PC-9 (cell line): ENCODE measurements at regions not wholly inside any gene's neighbourhood (a gene's known extent, or its start where the extent isn't known, plus 50 kb on each side); places are given as distances from the start of the nearest gene placed in this dataset.

Experiments
- BruUV-seq: library from RNA; stranded (reverse); fragments of 400-500 nt; replicated peaks from 2 replicates; lab custom pipeline; 2021; lab: Mats Ljungman, UMichigan
- CTCF ChIA-PET: fragments of 300-600 bp; sonication (Branson Sonifier 250); formaldehyde crosslinking; loops from one replicate; lab custom pipeline; 2022; ENCODE audit warnings: antibody characterized with exemption; lab: Charles Lee
- POLR2A ChIA-PET: fragments of 300-600 bp; sonication (Branson Sonifier 250); formaldehyde crosslinking; loops from one replicate; lab custom pipeline; 2022; ENCODE audit warnings: antibody characterized with exemption; ENCODE audit not compliant: unreplicated experiment; lab: Charles Lee
- DNase-seq, 2 experiments: peaks; one replicate each; pipeline versions ENCODE4 v3.0.0 to v3.0.0-alpha.2; 2015 to 2022; ENCODE audit warnings: mixed read lengths in 1 of 2
- H2AFZ ChIP-seq: fragments of 200-600 bp; sonication (generic); 2 replicates; pipeline ENCODE4 v1.8.1; 2017; ENCODE audit warnings: antibody characterized with exemption
- H3F3A ChIP-seq: fragments of 200-600 bp; sonication (generic); 2 replicates; pipeline ENCODE4 v1.8.1; 2017; ENCODE audit warnings: antibody characterized with exemption, mild to moderate bottlenecking, low read depth; ENCODE audit not compliant: insufficient read depth
- H3K27ac ChIP-seq: fragments of 200-600 bp; sonication (generic); 2 replicates; pipeline ENCODE4 v1.6.1; 2016; ENCODE audit warnings: mixed run types
- H3K27me3 ChIP-seq: fragments of 200-600 bp; sonication (generic); 2 replicates; pipeline ENCODE4 v1.6.1; 2016; ENCODE audit warnings: low read depth, mixed run types; ENCODE audit not compliant: insufficient read depth
- H3K36me3 ChIP-seq: fragments of 200-600 bp; sonication (generic); 2 replicates; pipeline ENCODE4 v1.6.1; 2016; ENCODE audit warnings: low read depth, mixed run types
- H3K4me1 ChIP-seq: fragments of 200-600 bp; sonication (generic); replicated peaks from 2 replicates; pipeline ENCODE4 v1.6.1; 2016; ENCODE audit warnings: mixed run types; ENCODE audit not compliant: insufficient read depth
- H3K4me2 ChIP-seq: fragments of 200-600 bp; sonication (generic); 2 replicates; pipeline ENCODE4 v1.6.1; 2017; ENCODE audit warnings: mixed run types
- H3K4me3 ChIP-seq: fragments of 200-600 bp; sonication (generic); 2 replicates; pipeline ENCODE4 v1.6.1; 2016; ENCODE audit warnings: mixed run types
- H3K79me2 ChIP-seq: fragments of 200-600 bp; sonication (generic); 2 replicates; pipeline ENCODE4 v1.6.1; 2017; ENCODE audit warnings: low read depth, mixed run types
- H3K9me2 ChIP-seq: fragments of 200-600 bp; sonication (generic); 2 replicates; pipeline ENCODE4 v1.8.1; 2017; ENCODE audit warnings: mild to moderate bottlenecking; ENCODE audit not compliant: insufficient read depth
- H3K9me3 ChIP-seq: fragments of 200-600 bp; sonication (generic); 2 replicates; pipeline ENCODE4 v1.8.1; 2016; ENCODE audit warnings: low read depth; ENCODE audit not compliant: insufficient read depth
- H4K20me1 ChIP-seq: fragments of 200-600 bp; sonication (generic); 2 replicates; pipeline ENCODE4 v1.8.1; 2017; ENCODE audit not compliant: insufficient read depth
- CTCF ChIP-seq: fragments of 200-600 bp; sonication (generic); conservative IDR thresholded peaks from 2 replicates; pipeline ENCODE4 v1.6.1; 2017; ENCODE audit warnings: mixed run types, antibody characterized with exemption, mild to moderate bottlenecking, moderate library complexity
- EZH2 ChIP-seq: fragments of 200-600 bp; sonication (generic); IDR thresholded peaks from 2 replicates; pipeline ENCODE4 v1.8.0; 2017; ENCODE audit warnings: antibody characterized with exemption, low read depth
- intact Hi-C: fragments of 100-400 bp; cut with micrococcal nuclease; formaldehyde crosslinking; loops from one replicate; pipeline ENCODE4 v1.10.0; 2022; ENCODE audit not compliant: unreplicated experiment

DNA sequence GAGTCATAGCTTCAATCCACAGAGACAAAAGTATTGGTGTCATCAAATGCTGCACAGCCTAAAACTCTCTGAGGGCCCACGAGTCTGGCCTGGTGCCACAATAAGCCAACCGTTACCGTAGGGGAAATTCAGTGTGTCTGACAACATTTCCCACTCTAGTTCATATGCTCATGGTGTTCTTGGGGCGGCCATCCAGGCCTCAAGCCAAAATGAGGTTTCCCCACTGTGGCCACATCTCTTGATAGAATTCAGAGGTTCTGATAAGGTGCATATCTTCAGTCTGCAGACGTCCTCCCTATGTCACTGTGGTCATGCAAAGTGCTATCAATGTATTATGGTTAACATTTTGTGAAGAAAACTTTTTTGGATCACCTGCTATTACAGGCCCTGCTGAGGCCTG lies 627.7 kb downstream of the QKI start:
- H3K4me2 ChIP-seq: no peak overlapping the region
- POLR2A ChIA-PET: no interaction called here
- H3K9me3 ChIP-seq: no peaks in the 10 kb centered on the region
- no peak for TF ChIP-seq EZH2
- BruUV-seq: no TSS peak
- no peaks in the 10 kb centered on the region for H3K27me3 ChIP-seq
- no peaks in the 10 kb centered on the region for H3K79me2 ChIP-seq
- H3F3A ChIP-seq: no peaks in the 10 kb centered on the region
- no peak overlapping the region for H3K27ac ChIP-seq
- intact Hi-C loops: no loop called here
- no peak for DNase-seq
- no peak overlapping the region for H2AFZ ChIP-seq
- no peaks in the 10 kb centered on the region for H3K36me3 ChIP-seq
- H3K9me2 ChIP-seq: no peaks in the 10 kb centered on the region
- no peaks in the 10 kb centered on the region for H3K4me1 ChIP-seq
- CTCF ChIA-PET: no interaction called here
- no peak overlapping the region for H3K4me3 ChIP-seq
- H4K20me1 ChIP-seq: no peaks in the 10 kb centered on the region

DNA sequence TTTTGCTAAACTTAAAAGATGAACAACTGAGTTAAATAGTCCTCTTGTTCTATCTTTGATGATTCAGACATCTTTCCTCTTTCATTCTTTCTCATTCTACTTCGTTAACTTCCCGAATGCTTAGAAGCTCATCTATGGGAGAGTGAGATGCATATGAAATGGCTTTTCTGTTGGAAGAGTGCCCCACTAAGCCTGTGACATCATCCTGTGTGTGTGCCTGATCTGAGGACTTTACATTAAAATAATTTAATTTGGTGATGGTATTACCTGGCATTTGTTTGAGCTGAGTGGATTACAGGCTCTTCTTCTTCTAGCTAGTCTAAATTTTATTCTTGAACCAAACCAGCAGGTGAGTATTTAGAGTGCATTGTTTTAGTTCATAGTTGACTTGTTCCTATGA lies 626.5 kb downstream of the QKI start:
- Histone ChIP-seq H3K4me1 (no peaks in the 10 kb centered on the region), H3F3A (no peaks in the 10 kb centered on the region), H3K27ac (no peak overlapping the region), H4K20me1 (no peaks in the 10 kb centered on the region), H3K4me3 (no peak overlapping the region), H3K4me2 (no peak overlapping the region), H3K27me3 (no peaks in the 10 kb centered on the region), H3K9me3 (no peaks in the 10 kb centered on the region), H3K36me3 (no peaks in the 10 kb centered on the region), H3K79me2 (no peaks in the 10 kb centered on the region), H2AFZ (no peak overlapping the region), H3K9me2 (no peaks in the 10 kb centered on the region)
- no peak for DNase-seq
- CTCF ChIA-PET: no interaction called here
- no TSS peak for BruUV-seq
- no peak for TF ChIP-seq CTCF
- no peak for TF ChIP-seq EZH2
- intact Hi-C loops: no loop called here
- POLR2A ChIA-PET: no interaction called here

DNA sequence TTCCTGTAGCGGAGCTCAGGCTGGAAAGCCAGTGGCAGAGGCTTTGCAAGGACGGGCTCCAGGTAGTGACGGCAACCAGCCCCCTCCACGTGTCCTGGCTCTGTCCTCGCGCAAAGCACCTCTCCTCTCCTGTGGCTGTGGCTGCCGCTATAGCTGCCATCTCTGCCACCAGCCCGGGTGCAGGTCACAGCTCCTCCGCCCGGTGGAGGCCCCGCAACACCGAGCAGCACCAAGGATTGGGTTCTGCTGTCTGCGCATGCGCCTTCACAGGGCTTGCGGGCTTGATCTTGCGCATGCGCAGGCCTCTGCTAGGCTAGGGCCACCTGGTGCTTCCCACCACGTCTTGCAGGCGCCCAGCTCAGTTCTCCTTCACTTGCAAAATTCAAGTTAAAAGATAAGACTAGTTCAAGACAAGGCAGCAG lies 625.4 kb downstream of the QKI start:
- Histone ChIP-seq H2AFZ (no peak overlapping the region), H3K36me3 (no peaks in the 10 kb centered on the region), H3K9me2 (no peaks in the 10 kb centered on the region), H3K4me3 (no peak overlapping the region), H3K4me1 (no peaks in the 10 kb centered on the region), H3K79me2 (no peaks in the 10 kb centered on the region), H3K4me2 (no peak overlapping the region), H4K20me1 (no peaks in the 10 kb centered on the region), H3K9me3 (no peaks in the 10 kb centered on the region), H3K27ac (no peak overlapping the region), H3F3A (no peaks in the 10 kb centered on the region), H3K27me3 (no peaks in the 10 kb centered on the region)
- DNase-seq: no peak
- POLR2A ChIA-PET: no interaction called here
- no peak for TF ChIP-seq EZH2
- TF ChIP-seq CTCF: no peak
- intact Hi-C loops: no loop called here
- BruUV-seq: no TSS peak
- CTCF ChIA-PET: no interaction called here

DNA sequence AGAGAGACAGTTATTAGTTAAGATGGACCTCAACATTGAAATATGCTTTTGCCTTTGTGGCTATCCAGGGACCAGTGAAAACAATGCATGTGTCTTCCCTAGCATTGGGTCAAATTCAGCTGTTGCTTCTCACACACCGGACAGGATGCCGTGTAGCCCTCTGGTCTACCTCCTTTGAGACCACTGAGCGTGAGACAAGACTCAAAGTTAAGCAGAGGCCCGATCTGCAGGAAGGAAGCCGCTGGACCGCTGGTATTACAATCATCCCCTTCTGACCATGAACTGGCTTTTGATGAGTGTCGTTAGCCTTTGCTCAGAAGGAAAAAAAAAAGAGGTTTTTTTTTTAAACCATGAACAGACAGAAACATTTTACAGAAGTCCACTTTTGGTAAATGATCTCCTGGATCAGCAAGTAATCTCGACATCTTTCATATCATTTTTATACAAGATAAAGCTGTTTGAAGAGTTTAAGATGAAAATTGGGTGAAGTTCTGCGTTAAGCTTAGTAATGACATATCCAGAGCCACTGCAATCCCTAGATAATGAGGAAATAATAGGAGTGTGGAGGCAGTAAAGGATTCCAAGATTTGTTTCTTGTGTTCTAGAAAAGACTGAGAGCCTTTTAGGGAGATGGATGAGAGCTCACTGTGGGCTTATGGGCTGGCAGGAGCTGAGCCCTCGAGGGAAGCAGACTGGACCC lies 622.8 kb downstream of the QKI start:
- TF ChIP-seq EZH2 (no peak), CTCF (no peak)
- Histone ChIP-seq H4K20me1 (no peaks in the 10 kb centered on the region), H3K4me1 (no peaks in the 10 kb centered on the region), H3K4me2 (no peak overlapping the region), H3K79me2 (no peaks in the 10 kb centered on the region), H3K27ac (no peak overlapping the region), H3K4me3 (no peak overlapping the region), H3K27me3 (no peaks in the 10 kb centered on the region), H3K36me3 (no peaks in the 10 kb centered on the region), H3F3A (no peaks in the 10 kb centered on the region), H2AFZ (no peak overlapping the region), H3K9me3 (no peaks in the 10 kb centered on the region), H3K9me2 (no peaks in the 10 kb centered on the region)
- no peak for DNase-seq
- CTCF ChIA-PET: no interaction called here
- intact Hi-C loops: no loop called here
- BruUV-seq: no TSS peak
- POLR2A ChIA-PET: no interaction called here
